Left lung (tissue), 4 donors: ENCODE measurements at regions not wholly inside any gene's neighbourhood (a gene's known extent, or its start where the extent isn't known, plus 50 kb on each side); places are given as distances from the start of the nearest gene placed in this dataset.

Source experiments
- ATAC-seq: fragments of 200-7000 bp; cut with Tn5 transposase; one replicate; pipeline ENCODE4 v1.9.1; 2020; ENCODE audit warnings: moderate library complexity
- DNase-seq, 4 donors: peaks; one replicate each; pipeline ENCODE4 v3.0.0-alpha.2; 2013 to 2020
- H3K27ac ChIP-seq, 2 donors: fragments of 200-600 bp; sonication (generic) in 1 of 2; one replicate each; pipeline versions ENCODE4 v1.5.0 to v1.8.0; 2020 to 2021
- H3K27me3 ChIP-seq, 2 donors: fragments of 200-600 bp; sonication (generic) in 1 of 2; one replicate each; pipeline versions ENCODE4 v1.5.0 to v1.8.0; 2020 to 2021
- H3K36me3 ChIP-seq, 2 donors: fragments of 200-600 bp; sonication (generic) in 1 of 2; one replicate each; pipeline versions ENCODE4 v1.5.0 to v1.8.0; 2020 to 2021
- H3K4me1 ChIP-seq, 2 donors: fragments of 200-600 bp; one replicate each; pipeline ENCODE4 v1.8.0; 2021
- H3K4me3 ChIP-seq, 2 donors: fragments of 200-600 bp; sonication (generic) in 1 of 2; one replicate each; pipeline versions ENCODE4 v1.5.0 to v1.8.0; 2020 to 2021; ENCODE audit warnings: mild to moderate bottlenecking in 1 of 2
- H3K9me3 ChIP-seq, 2 donors: fragments of 200-600 bp; sonication (generic) in 1 of 2; one replicate each; pipeline versions ENCODE4 v1.5.0 to v1.8.0; 2020 to 2021
- intact Hi-C, 2 donors: fragments of 100-400 bp; cut with DNase I; formaldehyde crosslinking; loops; one replicate each; pipeline versions ENCODE4 v1.11.2 to v1.14.2; 2022
- TF ChIP-seq, protein P1 (sequence below), 2 donors: fragments of 200-600 bp; sonication (generic) in 1 of 2; IDR thresholded peaks; one replicate each; pipeline versions ENCODE4 v1.5.0 to v1.8.0; 2021; ENCODE audit warnings: antibody characterized with exemption in 2 of 2
- donor health status: DM: no; HTN: yes; CAD: no.
- donor health status: DM: no; HTN: no; CAD: no.

DNA sequence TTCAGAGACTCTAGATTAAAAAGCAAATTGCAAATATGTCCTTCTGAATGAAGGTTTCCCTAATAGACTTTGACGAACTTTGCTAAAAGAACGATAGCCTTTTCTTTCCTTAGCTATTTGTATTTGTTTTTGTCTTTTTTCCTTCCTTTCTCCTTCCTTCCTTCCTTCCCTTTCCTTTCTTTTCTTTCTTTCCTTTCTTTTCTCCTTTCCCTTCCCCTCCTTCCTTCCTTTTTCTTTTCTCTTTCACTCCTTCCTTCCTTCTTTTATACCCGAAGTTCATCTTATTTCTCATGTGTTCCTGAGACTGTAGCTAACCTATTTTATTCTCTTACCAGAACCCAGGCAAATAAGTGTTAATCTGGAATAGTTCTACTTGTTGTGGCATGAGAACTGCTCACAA is 381.2 kb upstream of the RUNX1 start:
- no peak for DNase-seq
- H3K27me3 ChIP-seq: peaks cover 0 to 20% of the 10 kb centered on the region in 2 donors
- peaks cover 5 to 23% of the 10 kb centered on the region in 2 donors for H3K4me1 ChIP-seq
- H3K4me3 ChIP-seq: no peak overlapping the region
- peaks cover 0 to 40% of the 10 kb centered on the region in 2 donors for H3K9me3 ChIP-seq
- intact Hi-C loops: no loop called here
- no peak overlapping the region for H3K27ac ChIP-seq
- H3K36me3 ChIP-seq: no peaks in the 10 kb centered on the region
- no peak for ATAC-seq
- TF ChIP-seq, protein P1, sequence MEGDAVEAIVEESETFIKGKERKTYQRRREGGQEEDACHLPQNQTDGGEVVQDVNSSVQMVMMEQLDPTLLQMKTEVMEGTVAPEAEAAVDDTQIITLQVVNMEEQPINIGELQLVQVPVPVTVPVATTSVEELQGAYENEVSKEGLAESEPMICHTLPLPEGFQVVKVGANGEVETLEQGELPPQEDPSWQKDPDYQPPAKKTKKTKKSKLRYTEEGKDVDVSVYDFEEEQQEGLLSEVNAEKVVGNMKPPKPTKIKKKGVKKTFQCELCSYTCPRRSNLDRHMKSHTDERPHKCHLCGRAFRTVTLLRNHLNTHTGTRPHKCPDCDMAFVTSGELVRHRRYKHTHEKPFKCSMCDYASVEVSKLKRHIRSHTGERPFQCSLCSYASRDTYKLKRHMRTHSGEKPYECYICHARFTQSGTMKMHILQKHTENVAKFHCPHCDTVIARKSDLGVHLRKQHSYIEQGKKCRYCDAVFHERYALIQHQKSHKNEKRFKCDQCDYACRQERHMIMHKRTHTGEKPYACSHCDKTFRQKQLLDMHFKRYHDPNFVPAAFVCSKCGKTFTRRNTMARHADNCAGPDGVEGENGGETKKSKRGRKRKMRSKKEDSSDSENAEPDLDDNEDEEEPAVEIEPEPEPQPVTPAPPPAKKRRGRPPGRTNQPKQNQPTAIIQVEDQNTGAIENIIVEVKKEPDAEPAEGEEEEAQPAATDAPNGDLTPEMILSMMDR (IDR thresholded peaks at IDR 0.05): no peak

DNA sequence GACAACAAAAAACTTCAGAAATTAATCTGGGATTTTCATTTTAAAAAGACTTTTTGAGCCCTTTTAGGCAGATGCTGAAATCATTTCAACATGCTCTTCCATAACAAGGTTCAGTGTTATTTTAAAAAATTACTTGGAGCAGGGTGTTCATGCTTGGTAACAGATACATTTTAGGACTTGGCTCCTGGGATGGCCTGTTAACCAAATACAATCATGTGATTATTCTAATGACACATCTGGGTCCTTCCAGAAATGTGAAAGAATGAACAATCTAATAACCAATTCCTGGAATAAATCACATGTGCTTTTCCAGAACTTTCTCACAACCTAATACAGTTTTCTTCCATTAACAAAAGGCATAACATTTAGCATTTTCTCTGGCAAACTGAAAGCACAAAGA is 379.8 kb upstream of the RUNX1 start:
- Histone ChIP-seq H3K9me3 (peaks cover 0 to 27% of the 10 kb centered on the region in 2 donors), H3K36me3 (no peaks in the 10 kb centered on the region), H3K4me3 (no peak overlapping the region), H3K27me3 (peaks cover 0 to 20% of the 10 kb centered on the region in 2 donors), H3K4me1 (peaks cover 5 to 23% of the 10 kb centered on the region in 2 donors), H3K27ac (peak overlapping the region; percentile 49 to 72)
- intact Hi-C loops: no loop called here
- ATAC-seq (peak; percentile 53), DNase-seq (no peak)
- TF ChIP-seq, protein P1 (IDR thresholded peaks at IDR 0.05): no peak

DNA sequence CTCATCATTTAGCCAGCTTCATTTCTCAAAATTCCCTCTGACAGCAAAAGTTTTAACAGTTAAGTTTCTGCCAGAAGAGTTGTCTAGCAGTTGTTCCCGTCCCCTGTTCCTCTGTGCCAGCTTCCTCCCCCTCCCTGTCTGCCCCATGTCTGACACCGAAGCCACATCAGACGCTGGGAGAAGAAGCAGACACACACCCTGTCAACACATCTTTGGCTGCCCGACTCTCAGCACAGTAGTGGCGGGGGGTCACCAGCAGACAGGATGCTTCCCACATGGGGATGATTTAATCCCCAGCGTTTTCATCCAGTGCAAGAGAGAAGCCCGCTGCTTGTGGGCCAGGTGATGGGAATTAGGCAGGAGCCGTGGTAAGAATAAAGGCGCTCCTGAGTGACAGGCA is 379.4 kb upstream of the RUNX1 start:
- Histone ChIP-seq H3K4me1 (peaks cover 5 to 23% of the 10 kb centered on the region in 2 donors), H3K9me3 (peaks cover 0 to 22% of the 10 kb centered on the region in 2 donors), H3K4me3 (no peak overlapping the region), H3K36me3 (no peaks in the 10 kb centered on the region), H3K27me3 (peaks cover 0 to 20% of the 10 kb centered on the region in 2 donors), H3K27ac (peak overlapping the region; percentile 49 to 72)
- TF ChIP-seq, protein P1 (IDR thresholded peaks at IDR 0.05): no peak
- peak; percentile 81 for ATAC-seq
- peak in 3 of 4 donors; percentile 3 to 63 (median 57) for DNase-seq
- intact Hi-C loops: no loop called here

DNA sequence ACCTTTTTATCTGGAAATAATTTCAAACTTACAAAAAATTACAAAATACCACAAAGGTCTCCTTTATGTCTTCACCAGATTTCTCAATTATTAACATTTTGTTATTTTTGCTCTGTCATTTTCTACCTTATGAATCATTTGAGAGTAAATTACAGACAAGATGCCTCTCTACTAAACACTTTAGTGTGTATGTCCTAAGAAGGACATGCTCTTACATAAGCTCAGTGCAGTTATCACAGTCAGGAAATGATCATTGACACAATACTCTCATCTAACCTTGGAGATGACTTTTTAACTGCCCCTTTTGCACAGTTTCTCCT is 378.9 kb upstream of the RUNX1 start:
- Histone ChIP-seq H3K4me3 (no peak overlapping the region), H3K4me1 (peaks cover 5 to 23% of the 10 kb centered on the region in 2 donors), H3K9me3 (peaks cover 0 to 17% of the 10 kb centered on the region in 2 donors), H3K27me3 (peaks cover 0 to 20% of the 10 kb centered on the region in 2 donors), H3K27ac (peak overlapping the region; percentile 49 to 72), H3K36me3 (no peaks in the 10 kb centered on the region)
- ATAC-seq: peak; percentile 60
- intact Hi-C loops: no loop called here
- TF ChIP-seq, protein P1 (IDR thresholded peaks at IDR 0.05): no peak
- no peak for DNase-seq

DNA sequence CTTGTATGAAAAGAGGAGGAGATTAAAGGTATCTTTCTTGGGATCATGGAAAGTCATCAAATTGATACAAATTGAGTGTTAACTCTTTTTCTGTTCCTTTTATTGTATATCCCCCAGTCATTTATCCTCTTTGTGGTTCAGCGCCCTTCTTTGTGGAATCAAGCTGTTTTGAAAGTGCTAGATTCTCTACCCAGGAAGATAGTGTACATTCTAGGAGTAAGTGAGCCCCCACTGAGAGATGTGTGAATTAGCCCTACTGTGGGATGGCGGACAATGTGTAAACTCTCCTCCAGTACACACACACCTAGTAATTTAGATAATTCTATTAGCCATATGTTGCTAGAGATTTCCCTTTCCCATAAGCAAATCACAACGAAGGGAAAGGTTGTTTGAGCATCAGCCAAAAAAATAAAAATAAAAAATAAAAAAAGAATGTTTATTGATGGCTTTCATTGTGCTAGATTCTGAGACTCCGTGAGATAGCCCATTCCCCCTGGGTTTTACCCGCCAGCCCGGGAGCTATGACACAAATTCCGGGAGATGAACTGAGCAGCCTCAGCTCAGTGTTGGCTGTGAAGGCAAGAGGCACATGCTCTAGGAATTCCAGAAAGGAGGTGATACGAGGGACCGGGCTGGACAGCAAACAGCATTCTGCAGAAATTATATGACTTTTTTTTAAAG is 378.4 kb upstream of the RUNX1 start:
- DNase-seq (no peak), ATAC-seq (peak; percentile 49)
- peaks cover 5 to 23% of the 10 kb centered on the region in 2 donors for H3K4me1 ChIP-seq
- no peak overlapping the region for H3K4me3 ChIP-seq
- intact Hi-C loops: no loop called here
- TF ChIP-seq, protein P1 (IDR thresholded peaks at IDR 0.05): no peak
- H3K27ac ChIP-seq: peak overlapping the region; percentile 9 to 72
- no peaks in the 10 kb centered on the region for H3K36me3 ChIP-seq
- peaks cover 0 to 20% of the 10 kb centered on the region in 2 donors for H3K27me3 ChIP-seq
- H3K9me3 ChIP-seq: peaks cover 0 to 16% of the 10 kb centered on the region in 2 donors
